Lower leg skin (tissue), 3 donors: ENCODE measurements at regions not wholly inside any gene's neighbourhood (a gene's known extent, or its start where the extent isn't known, plus 50 kb on each side); places are given as distances from the start of the nearest gene placed in this dataset.

ENCODE experiments used
- CTCF ChIP-seq, 3 donors: fragments of 450-650 bp; IDR thresholded peaks; one replicate each; pipeline ENCODE4 v1.5.1; 2016; ENCODE audit warnings: antibody characterized with exemption in 3 of 3, mild to moderate bottlenecking in 3 of 3, moderate library complexity in 2 of 3
- POLR2A ChIP-seq, 2 donors: fragments of 450-650 bp; IDR thresholded peaks; one replicate each; pipeline ENCODE4 v1.6.1; 2016 to 2017; ENCODE audit warnings: antibody characterized with exemption in 2 of 2, mild to moderate bottlenecking in 1 of 2, moderate library complexity in 1 of 2

GRCh38 chr9:134553061-134553891 is 88.3 kb upstream of the COL5A1 start:
- TF ChIP-seq CTCF (IDR thresholded peaks at IDR 0.05) (no peak), POLR2A (IDR thresholded peaks at IDR 0.05) (no peak)
